ENCODE measurements at regions not wholly inside any gene's neighbourhood (a gene's known extent, or its start where the extent isn't known, plus 50 kb on each side); places are given as distances from the start of the nearest gene placed in this dataset.
A peak's percentile ranks its signal among the peaks of the same experiment; 100 is the strongest.

GRCh38 chr11:80343436-80343835 lies 902.6 kb upstream of the TENM4 start:
- DNase-seq: no peak
- TF ChIP-seq POLR2A (IDR thresholded peaks at IDR 0.05; ENCODE audit: low read length) (no peak), GATA1 (IDR thresholded peaks at IDR 0.05; ENCODE audit: low read depth, low read length) (no peak)

- DNase-seq: no peak
- no peak for TF ChIP-seq POLR2A (IDR thresholded peaks at IDR 0.05; ENCODE audit: low read length)
These were observed 897.4 kb upstream of the TENM4 start for GRCh38 chr11:80338231-80338630.

- no peak for TF ChIP-seq POLR2A (IDR thresholded peaks at IDR 0.05; ENCODE audit: low read length)
- TF ChIP-seq GATA1 (IDR thresholded peaks at IDR 0.05; ENCODE audit: low read depth, low read length): no peak
- no peak for DNase-seq
These were observed 890.9 kb upstream of the TENM4 start for GRCh38 chr11:80331694-80332093.

DNA sequence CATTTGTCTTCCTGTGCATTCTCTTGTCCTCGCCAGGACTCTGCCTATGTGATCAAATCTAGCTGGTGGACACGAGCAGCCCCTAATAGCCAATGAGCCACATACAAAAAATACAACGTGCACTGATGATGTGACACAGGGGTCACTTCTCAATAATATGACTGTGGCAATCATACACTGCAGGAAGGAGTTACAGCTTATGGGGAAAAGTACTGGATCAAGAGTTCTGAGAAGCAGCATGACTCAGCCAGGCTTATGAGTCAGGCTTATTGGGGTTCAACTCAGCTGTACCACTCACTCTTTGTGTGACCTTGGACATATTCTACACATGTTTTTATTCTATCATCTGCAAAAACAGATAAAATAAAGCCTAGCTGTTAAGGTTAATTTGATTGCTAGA lies 889.4 kb upstream of the TENM4 start:
- TF ChIP-seq GATA1 (IDR thresholded peaks at IDR 0.05; ENCODE audit: low read depth, low read length): no peak
- TF ChIP-seq POLR2A (IDR thresholded peaks at IDR 0.05; ENCODE audit: low read length): no peak
- no peak for DNase-seq

GRCh38 chr11:80328774-80329173 lies 887.9 kb upstream of the TENM4 start:
- TF ChIP-seq POLR2A (IDR thresholded peaks at IDR 0.05; ENCODE audit: low read length): no peak
- TF ChIP-seq GATA1 (IDR thresholded peaks at IDR 0.05; ENCODE audit: low read depth, low read length): no peak
- no peak for DNase-seq

DNA sequence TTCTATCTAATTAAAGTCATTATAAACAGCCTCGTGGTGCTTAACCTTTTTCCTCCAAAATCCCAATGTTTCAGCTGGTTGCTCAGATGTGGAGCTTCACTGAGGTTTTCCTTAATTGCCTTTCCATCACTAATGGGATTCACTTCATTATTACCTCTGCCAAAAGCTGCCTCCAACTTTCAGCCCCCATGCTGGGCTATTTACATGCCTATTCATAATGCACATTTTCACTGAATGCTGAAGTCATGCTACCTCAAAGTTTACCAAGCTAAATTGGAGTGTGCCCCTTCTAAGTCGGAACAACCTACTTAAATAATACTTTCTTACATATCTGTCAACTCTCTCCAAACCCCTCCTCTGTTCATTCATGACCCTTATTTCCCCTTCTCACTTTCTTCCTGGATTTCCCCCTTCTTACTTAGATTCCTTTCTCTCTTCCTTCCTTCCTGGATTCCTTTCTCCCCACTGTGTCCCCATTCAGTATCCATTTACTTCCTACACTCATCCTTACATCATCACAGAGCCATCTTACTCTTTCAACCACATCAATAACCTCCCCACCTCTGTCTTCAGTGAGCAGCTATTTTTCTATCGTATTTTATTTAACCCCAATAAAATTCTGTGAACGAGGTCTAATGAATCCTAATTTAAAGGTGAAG lies 887.3 kb upstream of the TENM4 start:
- TF ChIP-seq POLR2A (IDR thresholded peaks at IDR 0.05; ENCODE audit: low read length): no peak
- TF ChIP-seq GATA1 (IDR thresholded peaks at IDR 0.05; ENCODE audit: low read depth, low read length): no peak

DNA sequence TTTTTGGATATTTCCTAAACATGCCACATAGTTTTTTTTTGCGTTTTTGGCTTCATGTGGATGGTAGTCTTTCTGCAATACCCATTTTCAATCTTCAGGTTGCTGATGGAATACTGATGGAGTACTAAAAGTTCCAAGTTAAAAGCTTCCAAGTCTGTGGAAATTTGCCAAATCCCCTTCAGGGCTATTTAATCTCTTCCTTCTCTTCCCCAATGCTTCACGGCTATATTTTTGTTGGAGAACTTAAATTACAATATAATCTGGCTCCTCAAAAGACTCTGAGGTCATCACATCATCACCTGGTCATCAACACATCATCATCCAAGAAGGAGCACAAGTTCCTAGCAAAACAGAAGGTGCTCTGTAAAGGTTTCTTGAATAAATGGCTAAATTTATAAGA lies 881.0 kb upstream of the TENM4 start:
- DNase-seq: no peak
- no peak for TF ChIP-seq GATA1 (IDR thresholded peaks at IDR 0.05; ENCODE audit: low read depth, low read length)
- TF ChIP-seq POLR2A (IDR thresholded peaks at IDR 0.05; ENCODE audit: low read length): no peak

More for the DNA sequence above, 887.3 kb upstream of the TENM4 start:
- no peak for DNase-seq

DNA sequence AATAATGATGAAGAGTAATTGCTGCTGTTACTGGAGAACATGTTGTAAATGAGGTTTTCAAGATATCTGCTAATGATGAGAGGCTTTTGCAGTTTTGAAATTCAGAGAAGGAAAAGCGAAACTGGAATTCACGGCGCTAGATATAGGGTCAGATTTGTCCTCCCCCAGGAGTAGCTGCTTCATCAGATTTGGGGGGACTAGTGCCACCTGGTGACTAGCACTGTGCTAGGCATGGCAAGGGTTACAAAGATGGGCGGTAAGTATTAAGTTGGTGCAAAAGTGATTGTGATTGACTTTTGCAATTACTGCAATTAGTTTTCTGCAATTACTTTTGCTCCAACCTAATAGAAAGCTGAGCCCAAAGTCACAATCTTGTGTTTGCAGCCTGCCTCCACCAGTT lies 879.9 kb upstream of the TENM4 start:
- DNase-seq: peak in 1 of 2 experiments; percentile 1
- TF ChIP-seq POLR2A (IDR thresholded peaks at IDR 0.05; ENCODE audit: low read length) (no peak), GATA1 (IDR thresholded peaks at IDR 0.05; ENCODE audit: low read depth, low read length) (no peak)

DNA sequence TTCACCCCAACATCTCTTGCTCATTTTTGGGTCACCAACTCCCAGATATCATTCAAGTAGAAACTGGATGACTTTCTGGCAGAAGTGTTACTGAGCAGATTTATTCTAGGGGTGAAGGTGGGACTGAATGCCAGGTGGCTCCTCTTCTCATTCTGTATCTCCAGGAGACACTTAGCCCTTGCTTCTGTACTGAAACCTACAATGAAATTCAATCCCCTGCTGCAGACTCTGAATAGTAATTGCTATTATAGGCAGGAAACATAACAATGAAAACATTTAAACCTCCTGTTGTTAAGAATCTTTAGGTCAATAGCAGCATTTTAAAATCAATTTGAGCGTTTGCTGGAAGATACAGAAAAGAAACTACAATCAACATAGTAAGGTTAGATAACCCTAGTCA lies 879.4 kb upstream of the TENM4 start:
- no peak for DNase-seq
- no peak for TF ChIP-seq POLR2A (IDR thresholded peaks at IDR 0.05; ENCODE audit: low read length)
- no peak for TF ChIP-seq GATA1 (IDR thresholded peaks at IDR 0.05; ENCODE audit: low read depth, low read length)

GRCh38 chr11:80317612-80318011 lies 876.8 kb upstream of the TENM4 start:
- no peak for DNase-seq
- TF ChIP-seq POLR2A (IDR thresholded peaks at IDR 0.05; ENCODE audit: low read length) (no peak), GATA1 (IDR thresholded peaks at IDR 0.05; ENCODE audit: low read depth, low read length) (no peak)

- no peak for DNase-seq
- TF ChIP-seq POLR2A (IDR thresholded peaks at IDR 0.05; ENCODE audit: low read length) (no peak), GATA1 (IDR thresholded peaks at IDR 0.05; ENCODE audit: low read depth, low read length) (no peak)
These were observed 874.4 kb upstream of the TENM4 start for GRCh38 chr11:80315200-80315599.

GRCh38 chr11:80309301-80309700 lies 868.5 kb upstream of the TENM4 start:
- no peak for TF ChIP-seq POLR2A (IDR thresholded peaks at IDR 0.05; ENCODE audit: low read length)
- no peak for TF ChIP-seq GATA1 (IDR thresholded peaks at IDR 0.05; ENCODE audit: low read depth, low read length)
- no peak for DNase-seq

DNA sequence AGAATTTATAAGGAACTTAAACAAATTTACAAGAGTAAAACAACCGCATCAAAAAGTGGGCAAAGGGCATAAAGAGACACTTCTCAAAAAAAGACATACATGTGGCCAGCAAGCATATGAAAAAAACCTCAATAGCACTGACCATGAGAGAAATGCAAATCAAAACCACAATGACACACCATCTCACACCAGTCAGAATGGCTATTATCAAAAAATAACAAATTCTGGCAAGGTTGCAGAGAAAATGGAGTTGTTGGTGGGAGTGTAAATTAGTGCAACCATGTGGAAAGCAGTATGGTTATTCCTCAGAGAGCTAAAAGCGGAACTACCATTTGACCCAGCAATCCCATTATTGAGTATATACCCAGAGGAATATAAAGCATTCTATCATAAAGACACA lies 866.8 kb upstream of the TENM4 start:
- TF ChIP-seq GATA1 (IDR thresholded peaks at IDR 0.05; ENCODE audit: low read depth, low read length) (no peak), POLR2A (IDR thresholded peaks at IDR 0.05; ENCODE audit: low read length) (no peak)
- no peak for DNase-seq

- no peak for DNase-seq
- TF ChIP-seq POLR2A (IDR thresholded peaks at IDR 0.05; ENCODE audit: low read length): no peak
- no peak for TF ChIP-seq GATA1 (IDR thresholded peaks at IDR 0.05; ENCODE audit: low read depth, low read length)
These were observed 857.2 kb upstream of the TENM4 start for GRCh38 chr11:80297858-80298632.

DNA sequence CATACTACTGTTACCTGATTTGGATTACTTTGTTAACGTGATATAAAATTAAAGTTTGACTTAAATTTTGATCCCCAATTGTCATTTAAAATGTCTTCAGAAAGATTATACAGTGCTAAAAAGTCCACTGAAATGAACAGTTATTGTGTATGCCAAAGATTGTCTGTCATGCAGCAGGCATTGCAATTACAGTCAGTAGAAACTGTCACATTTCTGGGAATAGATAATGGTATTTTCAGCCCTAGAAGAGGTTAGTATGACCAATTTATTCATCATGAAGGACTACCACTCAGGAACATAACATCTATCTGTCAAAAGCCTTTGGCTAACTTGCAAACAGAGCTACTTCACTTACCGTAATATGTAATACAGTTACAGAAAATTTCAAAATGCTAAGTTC lies 852.5 kb upstream of the TENM4 start:
- DNase-seq: no peak
- TF ChIP-seq GATA1 (IDR thresholded peaks at IDR 0.05; ENCODE audit: low read depth, low read length) (no peak), POLR2A (IDR thresholded peaks at IDR 0.05; ENCODE audit: low read length) (no peak)
